ENCODE measurements at regions not wholly inside any gene's neighbourhood (a gene's known extent, or its start where the extent isn't known, plus 50 kb on each side); places are given as distances from the start of the nearest gene placed in this dataset.

- no peak for TF ChIP-seq POLR2A (IDR thresholded peaks at IDR 0.05)
- no peak for TF ChIP-seq CTCF (IDR thresholded peaks at IDR 0.05)
- no peak for TF ChIP-seq POLR2AphosphoS5 (IDR thresholded peaks at IDR 0.05)
- Histone ChIP-seq H3K4me1 (replicated peaks) (no peaks in the 10 kb centered on the region), H3K36me3 (no peaks in the 10 kb centered on the region), H3K4me3 (no peak overlapping the region), H3K27ac (no peak overlapping the region), H3K27me3 (replicated peaks; ENCODE audit: insufficient read depth) (no peaks in the 10 kb centered on the region), H3K9me3 (no peaks in the 10 kb centered on the region)
- WGBS, result 93% methylated on average over 7 of the region's 7 CpGs
- DNase-seq (ENCODE audit: low spot score), result no peak
- intact Hi-C loops (cut with DNase I), result no loop called here
These were observed 167.6 kb upstream of the FN1 start for GRCh38 chr2:215603440-215603839.

GRCh38 chr2:215602997-215603396 lies 167.1 kb upstream of the FN1 start:
- intact Hi-C loops (cut with DNase I), result no loop called here
- TF ChIP-seq POLR2AphosphoS5 (IDR thresholded peaks at IDR 0.05) (no peak), CTCF (IDR thresholded peaks at IDR 0.05) (no peak)
- Histone ChIP-seq H3K27ac (no peak overlapping the region), H3K27me3 (replicated peaks; ENCODE audit: insufficient read depth) (no peaks in the 10 kb centered on the region), H3K36me3 (no peaks in the 10 kb centered on the region), H3K9me3 (no peaks in the 10 kb centered on the region), H3K4me1 (replicated peaks) (no peaks in the 10 kb centered on the region), H3K4me3 (no peak overlapping the region)
- no peak for DNase-seq (ENCODE audit: low spot score)
- WGBS, result 58% methylated on average over 3 of the region's 3 CpGs

- H3K27me3 ChIP-seq (replicated peaks; ENCODE audit: insufficient read depth), result no peaks in the 10 kb centered on the region
- no peak overlapping the region for H3K4me3 ChIP-seq
- TF ChIP-seq POLR2AphosphoS5 (IDR thresholded peaks at IDR 0.05), result no peak
- no peak for TF ChIP-seq POLR2A (IDR thresholded peaks at IDR 0.05)
- no peak for TF ChIP-seq CTCF (IDR thresholded peaks at IDR 0.05)
- no peak for DNase-seq (ENCODE audit: low spot score)
- intact Hi-C loops (cut with DNase I), result no loop called here
- 51% methylated on average over 2 of the region's 2 CpGs for WGBS
- no peaks in the 10 kb centered on the region for H3K36me3 ChIP-seq
- H3K9me3 ChIP-seq, result no peaks in the 10 kb centered on the region
- no peak overlapping the region for H3K27ac ChIP-seq
- H3K4me1 ChIP-seq (replicated peaks), result no peaks in the 10 kb centered on the region
These were observed 166.3 kb upstream of the FN1 start for GRCh38 chr2:215601990-215602721.

- no peak for TF ChIP-seq POLR2AphosphoS5 (IDR thresholded peaks at IDR 0.05)
- no peak for TF ChIP-seq POLR2A (IDR thresholded peaks at IDR 0.05)
- TF ChIP-seq CTCF (IDR thresholded peaks at IDR 0.05), result no peak
- DNase-seq (ENCODE audit: low spot score), result no peak
- no peaks in the 10 kb centered on the region for H3K9me3 ChIP-seq
- no peak overlapping the region for H3K4me3 ChIP-seq
- H3K27ac ChIP-seq, result no peak overlapping the region
- H3K36me3 ChIP-seq, result no peaks in the 10 kb centered on the region
- intact Hi-C loops (cut with DNase I), result no loop called here
- no peaks in the 10 kb centered on the region for H3K27me3 ChIP-seq (replicated peaks; ENCODE audit: insufficient read depth)
- H3K4me1 ChIP-seq (replicated peaks), result no peaks in the 10 kb centered on the region
- WGBS, result 93% methylated on average over 3 of the region's 3 CpGs
These were observed 165.7 kb upstream of the FN1 start for GRCh38 chr2:215601526-215601925.

GRCh38 chr2:215598376-215598975 lies 162.6 kb upstream of the FN1 start:
- intact Hi-C loops (cut with DNase I), result no loop called here
- Histone ChIP-seq H3K4me1 (replicated peaks) (no peaks in the 10 kb centered on the region), H3K4me3 (no peak overlapping the region), H3K27me3 (replicated peaks; ENCODE audit: insufficient read depth) (no peaks in the 10 kb centered on the region), H3K27ac (no peak overlapping the region), H3K9me3 (no peaks in the 10 kb centered on the region), H3K36me3 (no peaks in the 10 kb centered on the region)
- DNase-seq (ENCODE audit: low spot score), result no peak
- 74% methylated on average over 3 of the region's 3 CpGs for WGBS
- TF ChIP-seq POLR2A (IDR thresholded peaks at IDR 0.05) (no peak), POLR2AphosphoS5 (IDR thresholded peaks at IDR 0.05) (no peak), CTCF (IDR thresholded peaks at IDR 0.05) (no peak)
